ENCODE measurements at regions not wholly inside any gene's neighbourhood (a gene's known extent, or its start where the extent isn't known, plus 50 kb on each side); places are given as distances from the start of the nearest gene placed in this dataset.

DNA sequence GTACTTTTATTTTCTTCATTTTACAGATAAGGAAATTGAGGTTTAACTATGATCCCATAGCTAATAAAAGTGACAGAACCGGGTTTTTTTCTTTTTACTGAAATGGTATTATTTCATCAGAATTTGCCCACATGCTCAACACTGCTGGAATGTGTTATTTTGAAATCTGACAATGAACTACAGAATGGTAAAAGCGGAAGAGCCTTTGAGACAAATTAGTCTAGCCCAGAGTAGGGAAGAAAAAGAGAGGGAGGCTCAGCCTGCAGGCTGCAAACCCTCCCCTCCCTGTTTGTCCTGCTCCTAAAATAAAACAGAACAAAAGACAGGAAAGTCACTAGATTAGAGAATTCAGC is 100.3 kb upstream of the LIPC start:
- TF ChIP-seq, protein P1, sequence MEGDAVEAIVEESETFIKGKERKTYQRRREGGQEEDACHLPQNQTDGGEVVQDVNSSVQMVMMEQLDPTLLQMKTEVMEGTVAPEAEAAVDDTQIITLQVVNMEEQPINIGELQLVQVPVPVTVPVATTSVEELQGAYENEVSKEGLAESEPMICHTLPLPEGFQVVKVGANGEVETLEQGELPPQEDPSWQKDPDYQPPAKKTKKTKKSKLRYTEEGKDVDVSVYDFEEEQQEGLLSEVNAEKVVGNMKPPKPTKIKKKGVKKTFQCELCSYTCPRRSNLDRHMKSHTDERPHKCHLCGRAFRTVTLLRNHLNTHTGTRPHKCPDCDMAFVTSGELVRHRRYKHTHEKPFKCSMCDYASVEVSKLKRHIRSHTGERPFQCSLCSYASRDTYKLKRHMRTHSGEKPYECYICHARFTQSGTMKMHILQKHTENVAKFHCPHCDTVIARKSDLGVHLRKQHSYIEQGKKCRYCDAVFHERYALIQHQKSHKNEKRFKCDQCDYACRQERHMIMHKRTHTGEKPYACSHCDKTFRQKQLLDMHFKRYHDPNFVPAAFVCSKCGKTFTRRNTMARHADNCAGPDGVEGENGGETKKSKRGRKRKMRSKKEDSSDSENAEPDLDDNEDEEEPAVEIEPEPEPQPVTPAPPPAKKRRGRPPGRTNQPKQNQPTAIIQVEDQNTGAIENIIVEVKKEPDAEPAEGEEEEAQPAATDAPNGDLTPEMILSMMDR (IDR thresholded peaks at IDR 0.05) = no peak
- TF ChIP-seq POLR2A (IDR thresholded peaks at IDR 0.05) (no peak), EP300 (IDR thresholded peaks at IDR 0.05) (no peak)
- intact Hi-C loops (cut with DNase I) = no loop called here
- DNase-seq = no peak
- Histone ChIP-seq H3K4me1 (ENCODE audit: insufficient read depth) (peaks cover 3% of the 10 kb centered on the region), H3K4me3 (no peak overlapping the region), H3K27me3 (no peaks in the 10 kb centered on the region), H3K9me3 (no peaks in the 10 kb centered on the region), H3K36me3 (no peaks in the 10 kb centered on the region), H3K27ac (peak overlapping the region in 1 of 2 donors; percentile 85)
- 13 to 46% (median 23%) methylated on average over 2 of the region's 2 CpGs for WGBS, 3 donors

DNA sequence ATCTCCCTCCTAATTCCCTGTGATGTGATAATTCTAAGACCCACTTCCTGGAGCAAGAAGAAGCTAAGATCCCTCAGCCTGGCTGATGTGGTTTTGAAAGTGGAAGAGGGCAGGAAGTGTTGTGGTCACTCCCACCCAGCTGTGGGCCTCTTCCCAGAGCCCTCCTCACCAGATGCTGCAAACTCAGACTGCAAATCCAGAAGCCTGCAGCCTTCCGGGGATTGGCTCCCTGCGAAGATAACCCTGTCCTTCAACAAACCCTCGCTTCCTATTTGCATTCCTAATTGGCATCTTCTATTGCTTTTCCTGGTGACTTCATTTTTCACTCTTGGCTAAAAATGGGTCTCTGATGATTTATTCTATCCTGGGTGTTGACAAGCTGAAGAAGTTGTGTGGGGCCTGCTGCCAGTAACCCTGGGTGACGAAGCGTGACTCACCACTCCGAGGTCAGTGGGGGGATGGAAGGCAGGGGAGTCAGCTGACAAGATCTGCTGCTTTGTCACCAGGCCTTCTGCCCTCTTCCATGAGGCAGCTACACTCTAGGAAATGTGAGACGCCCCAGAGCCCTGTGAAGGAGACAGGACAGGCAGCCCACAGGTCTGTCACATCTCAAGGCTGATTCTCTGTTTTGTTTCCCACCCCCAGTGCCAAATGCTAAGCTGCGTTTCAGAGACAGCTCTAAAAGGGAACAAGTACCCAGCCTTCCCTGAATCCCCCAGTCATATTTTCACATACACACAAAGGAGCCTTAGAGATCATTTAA is 99.7 kb upstream of the LIPC start:
- WGBS, 3 donors = 2 to 3% (median 3%) methylated on average over 8 of the region's 8 CpGs
- DNase-seq = peak; percentile 94 to 96 (median 95)
- peak overlapping the region; percentile 5 to 85 for H3K27ac ChIP-seq
- no peaks in the 10 kb centered on the region for H3K9me3 ChIP-seq
- H3K36me3 ChIP-seq = no peaks in the 10 kb centered on the region
- TF ChIP-seq, protein P1 (IDR thresholded peaks at IDR 0.05) = no peak
- TF ChIP-seq EP300 (IDR thresholded peaks at IDR 0.05) (peak; percentile 71), POLR2A (IDR thresholded peaks at IDR 0.05) (peak; percentile 34)
- no peaks in the 10 kb centered on the region for H3K27me3 ChIP-seq
- H3K4me3 ChIP-seq = no peak overlapping the region
- peaks cover 3% of the 10 kb centered on the region for H3K4me1 ChIP-seq (ENCODE audit: insufficient read depth)
- intact Hi-C loops (cut with DNase I) = no loop called here

DNA sequence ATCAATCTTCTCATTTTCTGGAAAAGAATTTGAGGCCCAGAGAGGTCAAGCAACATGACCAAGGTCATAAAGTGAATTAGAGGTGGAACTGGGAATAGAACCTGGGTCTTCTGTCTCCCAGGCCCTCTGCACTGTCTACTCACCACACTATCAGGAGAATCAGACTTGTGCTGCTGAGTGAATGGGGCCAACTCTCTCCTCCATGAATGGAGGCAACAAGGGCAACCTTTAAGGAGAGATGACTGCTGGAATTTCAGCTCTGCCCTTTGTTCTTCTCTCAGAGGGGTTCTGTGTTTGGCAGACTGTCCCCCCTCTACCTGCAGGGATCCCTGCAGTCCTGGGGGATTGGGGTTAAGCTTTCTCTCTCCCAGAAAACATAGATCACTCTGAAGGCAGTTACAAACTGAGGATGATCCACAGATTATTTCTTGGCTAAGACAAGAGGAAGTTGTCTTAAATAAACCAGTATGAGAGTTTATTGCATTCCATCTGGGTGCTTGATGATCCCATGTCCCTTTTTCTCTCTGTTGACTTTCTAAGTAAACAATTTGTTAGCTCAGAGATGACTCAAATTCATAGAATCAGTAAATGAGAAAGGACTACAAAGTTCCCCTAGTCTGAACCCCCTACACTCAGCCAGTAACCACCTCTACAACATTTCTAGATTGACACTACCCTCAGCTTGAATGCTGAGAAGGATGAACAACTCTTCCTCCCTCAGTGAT is 99.0 kb upstream of the LIPC start:
- peaks cover 3% of the 10 kb centered on the region for H3K4me1 ChIP-seq (ENCODE audit: insufficient read depth)
- no peak overlapping the region for H3K4me3 ChIP-seq
- H3K27me3 ChIP-seq = no peaks in the 10 kb centered on the region
- intact Hi-C loops (cut with DNase I) = no loop called here
- H3K36me3 ChIP-seq = no peaks in the 10 kb centered on the region
- peak overlapping the region; percentile 5 to 85 for H3K27ac ChIP-seq
- no peak for DNase-seq
- no peak for TF ChIP-seq EP300 (IDR thresholded peaks at IDR 0.05)
- TF ChIP-seq, protein P1 (IDR thresholded peaks at IDR 0.05) = no peak
- TF ChIP-seq POLR2A (IDR thresholded peaks at IDR 0.05) = no peak
- H3K9me3 ChIP-seq = no peaks in the 10 kb centered on the region

DNA sequence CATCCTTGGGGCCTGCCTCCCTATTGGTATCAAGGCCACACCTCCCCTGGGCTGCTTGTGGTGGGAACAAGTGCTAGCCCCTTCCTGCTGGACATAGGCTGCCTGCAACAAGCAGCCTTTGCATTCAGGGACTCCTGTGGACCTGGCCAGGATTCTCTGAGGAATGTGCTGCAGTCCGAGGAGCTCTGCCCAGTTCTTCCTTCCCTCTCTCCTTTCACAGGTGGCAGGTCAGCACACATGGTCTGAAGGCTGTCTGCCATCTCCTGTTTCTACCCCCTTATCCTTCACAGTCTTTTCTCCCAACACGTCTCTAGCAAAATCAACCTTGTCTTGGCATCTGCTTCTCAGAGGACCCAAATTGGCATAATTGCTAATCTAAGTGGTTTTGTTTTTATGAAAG is 97.0 kb upstream of the LIPC start:
- Histone ChIP-seq H3K27me3 (no peaks in the 10 kb centered on the region), H3K9me3 (no peaks in the 10 kb centered on the region), H3K4me3 (no peak overlapping the region), H3K27ac (no peak overlapping the region), H3K36me3 (no peaks in the 10 kb centered on the region), H3K4me1 (ENCODE audit: insufficient read depth) (peaks cover 3% of the 10 kb centered on the region)
- no peak for TF ChIP-seq EP300 (IDR thresholded peaks at IDR 0.05)
- TF ChIP-seq, protein P1 (IDR thresholded peaks at IDR 0.05) = no peak
- no peak for TF ChIP-seq POLR2A (IDR thresholded peaks at IDR 0.05)
- intact Hi-C loops (cut with DNase I) = no loop called here
- no peak for DNase-seq
- WGBS, 3 donors = 55 to 66% (median 66%) methylated on average over 2 of the region's 2 CpGs

Data from ovary (tissue), 7 donors.